Right lobe of liver (tissue), 6 donors: ENCODE measurements at regions not wholly inside any gene's neighbourhood (a gene's known extent, or its start where the extent isn't known, plus 50 kb on each side); places are given as distances from the start of the nearest gene placed in this dataset.

Experiments used
- ATAC-seq, 4 donors: fragments of 200-7000 bp; cut with Tn5 transposase; one replicate each; pipeline ENCODE4 v1.9.1; 2020; ENCODE audit warnings: mild to moderate bottlenecking in 4 of 4, moderate library complexity in 4 of 4
- DNase-seq, 3 donors: peaks; one replicate each; pipeline ENCODE4 v3.0.0-alpha.2; 2020
- H3K27ac ChIP-seq, 3 donors: fragments of 200-600 bp; one replicate each; pipeline ENCODE4 v1.8.0; 2022
- H3K27me3 ChIP-seq, 2 donors: fragments of 200-600 bp; one replicate each; pipeline ENCODE4 v1.8.0; 2022
- H3K36me3 ChIP-seq, 4 donors: fragments of 200-600 bp; sonication (generic) in 1 of 4; one replicate each; pipeline versions ENCODE4 v1.5.1 to v1.8.0; 2017 to 2022; ENCODE audit warnings: control low read depth in 1 of 4
- H3K4me1 ChIP-seq, 4 donors: fragments of 200-600 bp; sonication (generic) in 1 of 4; one replicate each; pipeline versions ENCODE4 v1.5.1 to v1.8.0; 2017 to 2022; ENCODE audit warnings: control low read depth in 1 of 4
- H3K4me3 ChIP-seq, 3 donors: fragments of 200-600 bp; one replicate each; pipeline ENCODE4 v1.8.0; 2022
- H3K9me3 ChIP-seq, 4 donors: fragments of 200-600 bp; sonication (generic) in 1 of 4; one replicate each; pipeline versions ENCODE4 v1.5.1 to v1.8.0; 2017 to 2022; ENCODE audit warnings: control low read depth in 1 of 4
- POLR2A ChIP-seq: fragments of 450-650 bp; IDR thresholded peaks from one replicate; pipeline ENCODE4 v1.6.1; 2017; ENCODE audit warnings: antibody characterized with exemption, mild to moderate bottlenecking
- WGBS: methylation state at CpG from one replicate; pipeline ENCODE4 v1.1.6; 2018; ENCODE audit warnings: low coverage, low lambda C conversion rate; ENCODE audit not compliant: insufficient coverage; ENCODE audit errors: missing lambda C conversion rate; 5-methylcytosine and 5-hydroxymethylcytosine counted together
- intact Hi-C, 2 donors: fragments of 100-400 bp; cut with DNase I; formaldehyde crosslinking; loops; one replicate each; pipeline versions ENCODE4 v1.11.2 to v1.14.1; 2022
- TF ChIP-seq, protein P1 (sequence below), 4 donors: fragments of 200-600 bp in 3 of 4; fragments of 450-650 bp in 1 of 4; IDR thresholded peaks; one replicate each; pipeline versions ENCODE4 v1.5.1 to v1.8.0; 2016 to 2022; ENCODE audit warnings: antibody characterized with exemption in 4 of 4, mild to moderate bottlenecking in 2 of 4
- donor health status: DM: no; HTN: yes; CAD: no.
- donor health status: DM: no; HTN: no; CAD: no.
- donor health status: DM: no; HTN: no; CAD: no.
- donor health status: DM: no; HTN: yes; CAD: no.
- donor health status: DM: no; HTN: yes; CAD: no.

- no peak for TF ChIP-seq POLR2A
- TF ChIP-seq, protein P1, sequence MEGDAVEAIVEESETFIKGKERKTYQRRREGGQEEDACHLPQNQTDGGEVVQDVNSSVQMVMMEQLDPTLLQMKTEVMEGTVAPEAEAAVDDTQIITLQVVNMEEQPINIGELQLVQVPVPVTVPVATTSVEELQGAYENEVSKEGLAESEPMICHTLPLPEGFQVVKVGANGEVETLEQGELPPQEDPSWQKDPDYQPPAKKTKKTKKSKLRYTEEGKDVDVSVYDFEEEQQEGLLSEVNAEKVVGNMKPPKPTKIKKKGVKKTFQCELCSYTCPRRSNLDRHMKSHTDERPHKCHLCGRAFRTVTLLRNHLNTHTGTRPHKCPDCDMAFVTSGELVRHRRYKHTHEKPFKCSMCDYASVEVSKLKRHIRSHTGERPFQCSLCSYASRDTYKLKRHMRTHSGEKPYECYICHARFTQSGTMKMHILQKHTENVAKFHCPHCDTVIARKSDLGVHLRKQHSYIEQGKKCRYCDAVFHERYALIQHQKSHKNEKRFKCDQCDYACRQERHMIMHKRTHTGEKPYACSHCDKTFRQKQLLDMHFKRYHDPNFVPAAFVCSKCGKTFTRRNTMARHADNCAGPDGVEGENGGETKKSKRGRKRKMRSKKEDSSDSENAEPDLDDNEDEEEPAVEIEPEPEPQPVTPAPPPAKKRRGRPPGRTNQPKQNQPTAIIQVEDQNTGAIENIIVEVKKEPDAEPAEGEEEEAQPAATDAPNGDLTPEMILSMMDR (IDR thresholded peaks at IDR 0.05): no peak
- Histone ChIP-seq H3K9me3 (no peaks in the 10 kb centered on the region), H3K4me3 (no peak overlapping the region), H3K4me1 (no peaks in the 10 kb centered on the region), H3K36me3 (no peaks in the 10 kb centered on the region), H3K27me3 (no peaks in the 10 kb centered on the region), H3K27ac (no peak overlapping the region)
- 23% methylated on average over 1 of the region's 1 CpG for WGBS
- no peak for DNase-seq
- ATAC-seq: no peak
- intact Hi-C loops: no loop called here
These were observed 193.0 kb downstream of the FZD1 start for GRCh38 chr7:91457208-91457607.

DNA sequence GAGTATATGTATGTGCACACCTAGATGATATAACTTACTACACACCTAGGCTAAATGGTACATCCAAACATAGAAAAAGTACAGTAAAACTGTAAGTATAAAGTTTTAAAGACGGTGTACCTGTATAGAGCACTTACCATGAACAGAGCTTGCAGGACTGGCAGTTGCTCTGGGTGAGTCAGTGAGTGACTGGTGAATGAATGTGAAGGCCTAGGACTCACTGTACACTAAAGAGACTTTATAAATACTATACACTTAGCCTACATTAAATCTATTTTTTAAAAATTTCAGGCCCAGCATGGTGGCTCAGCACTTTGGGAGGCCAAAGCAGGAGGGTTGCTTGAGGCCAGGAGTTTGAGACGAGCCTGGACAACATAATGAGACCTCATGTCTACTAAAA, 195.3 kb downstream of the FZD1 start:
- 71% methylated on average over 2 of the region's 2 CpGs for WGBS
- Histone ChIP-seq H3K4me3 (no peak overlapping the region), H3K36me3 (no peaks in the 10 kb centered on the region), H3K27me3 (no peaks in the 10 kb centered on the region), H3K4me1 (no peaks in the 10 kb centered on the region), H3K9me3 (no peaks in the 10 kb centered on the region), H3K27ac (no peak overlapping the region)
- DNase-seq (no peak), ATAC-seq (no peak)
- intact Hi-C loops: no loop called here
- TF ChIP-seq, protein P1 (IDR thresholded peaks at IDR 0.05): no peak
- TF ChIP-seq POLR2A: no peak

DNA sequence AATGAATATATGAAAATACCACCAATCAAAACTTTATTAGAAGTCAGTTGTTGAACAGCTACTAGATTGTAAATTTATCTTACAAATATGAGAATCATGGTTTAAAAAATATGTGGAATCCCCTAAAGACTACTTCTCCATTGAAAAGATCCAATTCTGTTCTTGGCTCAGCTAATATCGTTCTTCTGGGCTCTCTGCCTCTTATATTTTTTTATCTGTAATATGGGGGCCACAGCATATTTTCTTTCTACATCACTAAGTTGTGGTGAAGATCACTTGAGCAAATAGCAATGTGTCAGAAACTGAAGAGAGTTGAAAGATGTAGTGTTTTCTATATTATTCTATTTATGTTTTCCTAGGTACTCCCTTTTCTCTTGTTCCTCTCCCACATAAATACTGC, 198.1 kb downstream of the FZD1 start:
- H3K4me1 ChIP-seq: no peaks in the 10 kb centered on the region
- no peak overlapping the region for H3K4me3 ChIP-seq
- TF ChIP-seq, protein P1 (IDR thresholded peaks at IDR 0.05): no peak
- TF ChIP-seq POLR2A: no peak
- no peaks in the 10 kb centered on the region for H3K27me3 ChIP-seq
- no peaks in the 10 kb centered on the region for H3K36me3 ChIP-seq
- ATAC-seq: no peak
- no peak overlapping the region for H3K27ac ChIP-seq
- no peak for DNase-seq
- WGBS: 59% methylated on average over 1 of the region's 1 CpG
- intact Hi-C loops: no loop called here
- no peaks in the 10 kb centered on the region for H3K9me3 ChIP-seq

DNA sequence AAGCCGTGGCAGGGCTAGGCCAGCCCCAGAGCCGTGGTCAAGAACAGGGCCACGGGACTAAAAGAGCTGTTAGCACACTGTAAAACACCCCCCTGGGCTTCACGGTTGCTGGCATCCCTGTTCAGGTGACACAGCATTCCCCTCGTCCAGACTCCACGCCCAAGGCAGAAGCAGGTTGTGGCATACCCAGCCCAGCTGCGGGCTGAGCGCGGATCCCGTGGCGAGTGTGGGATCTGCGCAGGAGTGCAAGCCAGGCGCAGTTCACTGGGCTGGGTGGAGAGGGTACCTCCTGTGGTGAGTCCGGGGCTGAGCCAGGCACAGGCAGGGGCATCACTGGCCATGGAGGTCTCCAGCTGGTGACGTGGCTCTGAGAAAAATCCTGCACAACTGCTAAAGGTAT, 199.1 kb downstream of the FZD1 start:
- intact Hi-C loops: no loop called here
- DNase-seq (no peak), ATAC-seq (no peak)

More for the DNA sequence above, 199.1 kb downstream of the FZD1 start:
- H3K27me3 ChIP-seq: no peaks in the 10 kb centered on the region
- 60% methylated on average over 4 of the region's 15 CpGs for WGBS
- no peaks in the 10 kb centered on the region for H3K4me1 ChIP-seq
- no peaks in the 10 kb centered on the region for H3K36me3 ChIP-seq
- H3K9me3 ChIP-seq: no peaks in the 10 kb centered on the region
- no peak overlapping the region for H3K4me3 ChIP-seq
- H3K27ac ChIP-seq: no peak overlapping the region
- TF ChIP-seq POLR2A: no peak
- TF ChIP-seq, protein P1 (IDR thresholded peaks at IDR 0.05): no peak
